ENCODE measurements at regions not wholly inside any gene's neighbourhood (a gene's known extent, or its start where the extent isn't known, plus 50 kb on each side); places are given as distances from the start of the nearest gene placed in this dataset.

GRCh38 chr1:81197591-81197990 is 603.1 kb upstream of the ADGRL2 start:
- TF ChIP-seq REST (IDR thresholded peaks at IDR 0.05; ENCODE audit: borderline replicate concordance) (no peak), POLR2AphosphoS5 (IDR thresholded peaks at IDR 0.05) (no peak), EP300 (conservative IDR thresholded peaks at IDR 0.05; ENCODE audit: poor library complexity, severe bottlenecking) (no peak), RAD21 (conservative IDR thresholded peaks at IDR 0.05) (no peak), TAF1 (IDR thresholded peaks at IDR 0.05; ENCODE audit: low read depth) (no peak), CTCF (IDR thresholded peaks at IDR 0.05; ENCODE audit: poor library complexity, severe bottlenecking) (no peak), SMC3 (conservative IDR thresholded peaks at IDR 0.05; ENCODE audit: poor library complexity) (no peak), EZH2 (IDR thresholded peaks at IDR 0.05; ENCODE audit: borderline replicate concordance, insufficient read depth, low read length, poor library complexity, severe bottlenecking) (no peak), MXI1 (conservative IDR thresholded peaks at IDR 0.05; ENCODE audit: poor library complexity, severe bottlenecking) (no peak)

GRCh38 chr1:81192647-81193642 is 607.8 kb upstream of the ADGRL2 start:
- peaks cover 4% of the 10 kb centered on the region for H3K9me3 ChIP-seq (ENCODE audit: low read length)
- no peaks in the 10 kb centered on the region for H3K36me3 ChIP-seq (ENCODE audit: insufficient read depth, low read length)
- H3K79me2 ChIP-seq (replicated peaks; ENCODE audit: insufficient read depth, low read length) = no peaks in the 10 kb centered on the region
- no peaks in the 10 kb centered on the region for H3K27me3 ChIP-seq (ENCODE audit: insufficient read depth, low read depth, low read length)
- H2AFZ ChIP-seq (ENCODE audit: low read depth, low read length) = no peak overlapping the region
- no peak overlapping the region for H3K4me3 ChIP-seq (ENCODE audit: low read length)
- no peaks in the 10 kb centered on the region for H3K9me2 ChIP-seq (ENCODE audit: insufficient read depth, low read length)
- H3K4me2 ChIP-seq (ENCODE audit: low read length) = no peak overlapping the region
- no peaks in the 10 kb centered on the region for H3F3A ChIP-seq (ENCODE audit: insufficient read depth, low read length, poor library complexity, severe bottlenecking)
- H3K27ac ChIP-seq (ENCODE audit: low read length) = no peak overlapping the region
- no peak for TF ChIP-seq REST (IDR thresholded peaks at IDR 0.05; ENCODE audit: borderline replicate concordance)
- TF ChIP-seq CTCF (IDR thresholded peaks at IDR 0.05; ENCODE audit: poor library complexity, severe bottlenecking) = no peak
- no peak for TF ChIP-seq EP300 (conservative IDR thresholded peaks at IDR 0.05; ENCODE audit: poor library complexity, severe bottlenecking)
- no peak for TF ChIP-seq TAF1 (IDR thresholded peaks at IDR 0.05; ENCODE audit: low read depth)
- no peak for TF ChIP-seq RAD21 (conservative IDR thresholded peaks at IDR 0.05)
- H3K9ac ChIP-seq (ENCODE audit: low read length) = no peak overlapping the region
- no peaks in the 10 kb centered on the region for H4K20me1 ChIP-seq (ENCODE audit: insufficient read depth)

More at GRCh38 chr1:81197591-81197990, 603.1 kb upstream of the ADGRL2 start:
- Histone ChIP-seq H3K27me3 (ENCODE audit: insufficient read depth, low read depth, low read length) (no peaks in the 10 kb centered on the region), H3K9ac (ENCODE audit: low read length) (no peak overlapping the region), H4K20me1 (ENCODE audit: insufficient read depth) (no peaks in the 10 kb centered on the region), H3F3A (ENCODE audit: insufficient read depth, low read length, poor library complexity, severe bottlenecking) (no peaks in the 10 kb centered on the region), H3K9me2 (ENCODE audit: insufficient read depth, low read length) (no peaks in the 10 kb centered on the region), H3K9me3 (ENCODE audit: low read length) (peaks cover 4% of the 10 kb centered on the region), H3K4me2 (ENCODE audit: low read length) (no peak overlapping the region), H2AFZ (ENCODE audit: low read depth, low read length) (no peak overlapping the region), H3K79me2 (replicated peaks; ENCODE audit: insufficient read depth, low read length) (no peaks in the 10 kb centered on the region), H3K4me3 (ENCODE audit: low read length) (no peak overlapping the region), H3K36me3 (ENCODE audit: insufficient read depth, low read length) (no peaks in the 10 kb centered on the region), H3K27ac (ENCODE audit: low read length) (no peak overlapping the region)

Measured in neural cell (in vitro differentiated cells).